DND-41 (cell line): ENCODE measurements at regions not wholly inside any gene's neighbourhood (a gene's known extent, or its start where the extent isn't known, plus 50 kb on each side); places are given as distances from the start of the nearest gene placed in this dataset.
"Not testable (repeated sequence)": the region's sequence is repeated elsewhere in the genome, so short reads cannot be mapped to it uniquely, and the experiment has no call there.

Experiments
- ATAC-seq: fragments of 200-7000 bp; cut with Tn5 transposase; 3 replicates; pipeline ENCODE4 v1.9.1; 2021; ENCODE audit warnings: low read depth; ENCODE audit not compliant: insufficient read depth
- DNase-seq: peaks from one replicate; pipeline ENCODE4 v3.0.0-alpha.2; 2020
- H2AFZ ChIP-seq: 2 replicates; pipeline ENCODE4 v1.6.0; 2012; ENCODE audit warnings: low read depth, low read length
- H3K27ac ChIP-seq: 2 replicates; pipeline ENCODE4 v1.5.1; 2012; ENCODE audit warnings: low read length, inconsistent platforms
- H3K27me3 ChIP-seq: fragments of 200-600 bp; sonication (generic); 2 replicates; pipeline ENCODE4 v1.6.0; 2012; ENCODE audit warnings: low read length, mild to moderate bottlenecking, inconsistent platforms; ENCODE audit not compliant: insufficient read depth, poor library complexity
- H3K36me3 ChIP-seq: 2 replicates; pipeline ENCODE4 v1.5.1; 2012; ENCODE audit warnings: low read length, inconsistent platforms; ENCODE audit not compliant: insufficient read depth
- H3K4me1 ChIP-seq: 2 replicates; pipeline ENCODE4 v1.5.1; 2012; ENCODE audit warnings: mild to moderate bottlenecking, low read length; ENCODE audit not compliant: insufficient read depth
- H3K4me2 ChIP-seq: 2 replicates; pipeline ENCODE4 v1.6.0; 2012; ENCODE audit warnings: mild to moderate bottlenecking, moderate library complexity, low read length, inconsistent platforms; ENCODE audit not compliant: insufficient read depth
- H3K4me3 ChIP-seq, 2 experiments: fragments of 200-600 bp in 1 of 2; shearing (Covaris generic) in 1 of 2; 2 replicates each; pipeline ENCODE4 v1.5.1; 2012 to 2016; ENCODE audit warnings: inconsistent platforms in 2 of 2, low read length in 2 of 2, mild to moderate bottlenecking in 2 of 2, low read depth in 1 of 2, moderate library complexity in 1 of 2
- H3K79me2 ChIP-seq: 2 replicates; pipeline ENCODE4 v1.6.0; 2012; ENCODE audit warnings: low read length, inconsistent platforms; ENCODE audit not compliant: insufficient read depth
- H3K9ac ChIP-seq: 2 replicates; pipeline ENCODE4 v1.6.0; 2012; ENCODE audit warnings: low read depth, mild to moderate bottlenecking, inconsistent platforms, low read length, moderate library complexity
- H3K9me3 ChIP-seq: 2 replicates; pipeline ENCODE4 v1.5.1; 2012; ENCODE audit warnings: low read length, moderate library complexity, mild to moderate bottlenecking, inconsistent platforms; ENCODE audit not compliant: insufficient read depth, severe bottlenecking
- H4K20me1 ChIP-seq: 2 replicates; pipeline ENCODE4 v1.6.0; 2012; ENCODE audit warnings: low read length; ENCODE audit not compliant: insufficient read depth
- EZH2 ChIP-seq: IDR thresholded peaks from 3 replicates; pipeline ENCODE4 v1.6.1; 2012; ENCODE audit warnings: borderline replicate concordance, low read depth, mild to moderate bottlenecking, moderate library complexity, low read length, inconsistent platforms; ENCODE audit not compliant: severe bottlenecking
- TF ChIP-seq, protein P1 (sequence below): IDR thresholded peaks from 2 replicates; pipeline ENCODE4 v1.5.1; 2012; ENCODE audit warnings: borderline replicate concordance, low read length, moderate library complexity, mild to moderate bottlenecking; ENCODE audit not compliant: poor library complexity, severe bottlenecking; ENCODE audit errors: extremely low read depth

DNA sequence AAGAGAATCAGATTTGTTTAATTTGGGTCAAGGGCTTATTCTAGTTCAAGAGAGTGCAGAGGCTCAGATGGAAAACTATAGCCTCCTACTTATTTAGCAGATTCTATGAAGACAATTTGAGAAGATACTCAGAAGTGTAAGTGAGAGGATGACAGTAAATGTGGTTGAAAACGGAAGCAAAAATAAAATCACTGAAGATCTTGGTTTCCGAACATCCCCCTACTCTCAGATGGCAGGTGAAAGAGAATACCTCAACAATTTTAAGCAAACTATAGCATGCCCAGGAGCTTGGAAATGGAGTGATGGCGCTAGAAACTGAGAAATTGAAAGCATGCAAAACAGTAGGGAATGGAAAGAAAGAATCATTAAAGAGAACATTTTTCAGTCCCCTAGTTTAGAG is 705.5 kb upstream of the CDH8 start:
- Histone ChIP-seq H3K27me3 (no peaks in the 10 kb centered on the region), H3K27ac (no peak overlapping the region), H3K4me1 (no peaks in the 10 kb centered on the region), H3K4me2 (no peak overlapping the region), H3K9me3 (no peaks in the 10 kb centered on the region), H4K20me1 (no peaks in the 10 kb centered on the region), H3K79me2 (no peaks in the 10 kb centered on the region), H2AFZ (no peak overlapping the region), H3K36me3 (no peaks in the 10 kb centered on the region), H3K4me3 (no peak overlapping the region), H3K9ac (no peak overlapping the region)
- ATAC-seq (no peak), DNase-seq (no peak)
- no peak for TF ChIP-seq EZH2

DNA sequence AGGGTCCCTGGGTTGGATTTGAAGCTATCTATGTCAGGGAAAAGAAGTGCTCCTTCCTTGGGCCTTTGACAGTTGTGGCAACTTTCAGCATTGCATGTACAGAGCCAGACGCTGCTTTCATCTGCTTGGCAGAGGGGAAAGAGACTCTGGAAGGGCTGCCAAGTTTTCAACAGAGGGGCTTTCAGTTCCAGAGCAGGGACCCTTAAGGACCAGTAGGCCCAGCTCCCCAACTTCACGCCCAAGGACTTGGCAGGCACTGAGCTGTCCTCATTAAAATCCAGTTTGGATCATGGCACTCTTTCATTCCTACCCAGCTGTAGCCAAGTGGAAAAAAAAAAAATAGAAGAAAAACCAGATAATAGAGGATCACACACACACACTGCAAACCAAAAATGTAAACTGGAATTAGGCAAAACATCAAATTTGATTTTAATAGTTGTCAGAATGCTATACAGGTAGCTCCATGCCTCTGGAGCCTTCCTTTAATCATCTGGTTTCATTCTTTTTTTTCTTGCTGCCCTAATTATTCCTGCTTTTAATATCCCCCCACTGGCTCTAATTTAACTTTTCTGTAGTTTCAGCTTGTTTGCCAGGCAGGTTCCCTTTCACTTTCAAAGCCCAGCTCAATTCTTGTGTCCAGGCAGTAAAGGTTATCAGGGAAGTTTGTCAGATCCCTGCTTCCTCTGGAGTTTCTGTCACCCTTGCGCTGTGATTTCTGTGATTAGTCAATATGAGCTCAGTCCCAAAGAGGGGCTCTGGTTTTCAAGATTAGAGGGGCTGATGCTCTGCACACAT is 702.6 kb upstream of the CDH8 start:
- Histone ChIP-seq H3K79me2 (no peaks in the 10 kb centered on the region), H3K9me3 (no peaks in the 10 kb centered on the region), H3K9ac (no peak overlapping the region), H4K20me1 (no peaks in the 10 kb centered on the region), H2AFZ (no peak overlapping the region), H3K27ac (no peak overlapping the region), H3K4me2 (no peak overlapping the region), H3K27me3 (no peaks in the 10 kb centered on the region), H3K4me1 (no peaks in the 10 kb centered on the region), H3K36me3 (no peaks in the 10 kb centered on the region), H3K4me3 (no peak overlapping the region)
- ATAC-seq, result no peak
- TF ChIP-seq EZH2, result no peak
- TF ChIP-seq, protein P1, sequence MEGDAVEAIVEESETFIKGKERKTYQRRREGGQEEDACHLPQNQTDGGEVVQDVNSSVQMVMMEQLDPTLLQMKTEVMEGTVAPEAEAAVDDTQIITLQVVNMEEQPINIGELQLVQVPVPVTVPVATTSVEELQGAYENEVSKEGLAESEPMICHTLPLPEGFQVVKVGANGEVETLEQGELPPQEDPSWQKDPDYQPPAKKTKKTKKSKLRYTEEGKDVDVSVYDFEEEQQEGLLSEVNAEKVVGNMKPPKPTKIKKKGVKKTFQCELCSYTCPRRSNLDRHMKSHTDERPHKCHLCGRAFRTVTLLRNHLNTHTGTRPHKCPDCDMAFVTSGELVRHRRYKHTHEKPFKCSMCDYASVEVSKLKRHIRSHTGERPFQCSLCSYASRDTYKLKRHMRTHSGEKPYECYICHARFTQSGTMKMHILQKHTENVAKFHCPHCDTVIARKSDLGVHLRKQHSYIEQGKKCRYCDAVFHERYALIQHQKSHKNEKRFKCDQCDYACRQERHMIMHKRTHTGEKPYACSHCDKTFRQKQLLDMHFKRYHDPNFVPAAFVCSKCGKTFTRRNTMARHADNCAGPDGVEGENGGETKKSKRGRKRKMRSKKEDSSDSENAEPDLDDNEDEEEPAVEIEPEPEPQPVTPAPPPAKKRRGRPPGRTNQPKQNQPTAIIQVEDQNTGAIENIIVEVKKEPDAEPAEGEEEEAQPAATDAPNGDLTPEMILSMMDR, result no peak
- no peak for DNase-seq

DNA sequence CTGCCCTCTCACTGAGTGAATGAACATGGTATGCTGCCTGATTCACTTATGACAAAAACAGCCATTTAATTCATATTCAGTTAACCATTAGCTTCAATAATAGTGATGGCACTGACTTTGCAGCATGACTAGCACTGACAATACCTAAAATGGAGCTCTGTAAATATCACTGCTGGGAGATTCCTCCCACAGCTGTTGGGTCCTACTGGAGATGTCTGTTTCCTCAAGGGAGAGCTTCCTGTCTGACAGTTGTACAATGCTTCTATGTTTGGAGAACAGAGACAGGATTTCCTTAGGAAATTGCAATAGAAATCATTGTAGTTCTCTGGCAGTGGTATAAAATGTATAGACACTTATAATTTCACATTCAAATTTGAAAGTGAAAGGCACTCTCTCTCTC is 695.9 kb upstream of the CDH8 start:
- Histone ChIP-seq H3K4me1 (no peaks in the 10 kb centered on the region), H3K27ac (no peak overlapping the region), H3K36me3 (no peaks in the 10 kb centered on the region), H2AFZ (no peak overlapping the region), H3K79me2 (no peaks in the 10 kb centered on the region), H3K4me2 (no peak overlapping the region), H3K4me3 (no peak overlapping the region), H4K20me1 (no peaks in the 10 kb centered on the region), H3K9ac (no peak overlapping the region), H3K9me3 (no peaks in the 10 kb centered on the region), H3K27me3 (no peaks in the 10 kb centered on the region)
- ATAC-seq, result no peak
- TF ChIP-seq EZH2, result no peak
- TF ChIP-seq, protein P1, result no peak
- DNase-seq, result no peak

DNA sequence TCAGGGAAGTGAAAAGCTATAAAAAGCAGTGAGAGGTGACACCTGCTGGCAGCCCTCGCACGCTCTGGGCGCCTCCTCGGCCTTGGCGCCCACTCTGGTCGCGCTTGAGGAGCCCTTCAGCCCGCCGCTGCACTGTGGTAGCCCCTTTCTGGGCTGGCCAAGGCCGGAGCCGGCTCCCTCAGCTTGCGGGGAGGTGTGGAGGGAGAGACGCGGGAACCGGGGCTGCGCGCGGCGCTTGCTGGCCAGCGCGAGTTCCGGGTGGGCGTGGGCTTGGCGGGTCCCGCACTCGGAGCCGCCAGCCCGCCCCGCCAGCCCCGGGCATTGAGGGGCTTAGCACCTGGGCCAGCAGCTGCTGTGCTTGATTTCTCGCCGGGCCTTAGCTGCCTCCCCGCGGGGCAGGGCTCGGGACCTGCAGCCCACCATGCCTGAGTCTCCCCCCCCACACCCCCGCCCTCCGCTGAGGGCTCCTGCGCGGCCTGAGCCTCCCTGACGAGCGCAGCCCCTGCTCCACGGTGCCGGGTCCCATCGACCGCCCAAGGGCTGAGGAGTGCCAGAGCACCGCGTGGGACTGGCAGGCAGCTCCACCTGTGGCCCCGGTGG is 688.5 kb upstream of the CDH8 start:
- not testable (repeated sequence) for ATAC-seq, DNase-seq, H4K20me1 ChIP-seq, H3K27me3 ChIP-seq, H3K27ac ChIP-seq, H3K4me2 ChIP-seq, H3K9ac ChIP-seq, H3K4me3 ChIP-seq, H3K9me3 ChIP-seq, H2AFZ ChIP-seq, H3K4me1 ChIP-seq, H3K79me2 ChIP-seq, H3K36me3 ChIP-seq
